Adrenal gland (tissue), 9 donors: ENCODE measurements at regions not wholly inside any gene's neighbourhood (a gene's known extent, or its start where the extent isn't known, plus 50 kb on each side); places are given as distances from the start of the nearest gene placed in this dataset.

ENCODE experiments used
- DNase-seq, 7 donors: peaks; one replicate each; pipeline ENCODE4 v3.0.0-alpha.2; 2019 to 2020
- H3K27ac ChIP-seq, 5 donors: fragments of 200-600 bp; sonication (generic) in 4 of 5; 1 replicate in 3 of 5; 2 replicates in 2 of 5; pipeline versions ENCODE4 v1.5.1 to v1.8.0; 2016 to 2020; ENCODE audit warnings: mild to moderate bottlenecking in 1 of 5
- H3K27me3 ChIP-seq: fragments of 200-600 bp; 2 replicates; pipeline ENCODE4 v1.8.0; 2021
- H3K36me3 ChIP-seq, 2 donors: fragments of 200-600 bp; replicated peaks in 1 of 2; 1 replicate in 1 of 2; 2 replicates in 1 of 2; pipeline versions ENCODE4 v1.5.1 to v1.8.0; 2018 to 2022
- H3K4me1 ChIP-seq, 2 donors: fragments of 200-600 bp; replicated peaks in 1 of 2; 1 replicate in 1 of 2; 2 replicates in 1 of 2; pipeline versions ENCODE4 v1.5.1 to v1.8.0; 2018 to 2021
- H3K4me3 ChIP-seq, 4 donors: fragments of 200-600 bp; sonication (generic) in 3 of 4; one replicate each; pipeline ENCODE4 v1.5.1; 2016 to 2018
- H3K9me3 ChIP-seq, 3 donors: fragments of 200-600 bp; sonication (generic) in 1 of 3; replicated peaks in 1 of 3; 1 replicate in 2 of 3; 2 replicates in 1 of 3; pipeline versions ENCODE4 v1.5.1 to v1.8.0; 2016 to 2021
- CTCF ChIP-seq, 6 experiments: fragments of 450-650 bp in 4 of 6; fragments of 200-600 bp in 2 of 6; sonication (generic) in 1 of 6; IDR thresholded peaks; 1 replicate in 5 of 6; 2 replicates in 1 of 6; pipeline versions ENCODE4 v1.5.1 to v1.8.0; 2016 to 2021; ENCODE audit warnings: antibody characterized with exemption in 6 of 6, mild to moderate bottlenecking in 2 of 6, moderate library complexity in 1 of 6
- POLR2A ChIP-seq, 2 donors: fragments of 450-650 bp; IDR thresholded peaks; one replicate each; pipeline ENCODE4 v1.6.1; 2017; ENCODE audit warnings: antibody characterized with exemption in 2 of 2, mild to moderate bottlenecking in 2 of 2, moderate library complexity in 1 of 2
- WGBS, 4 donors: extraction: QIAGEN DNeasy Blood & Tissue Kit in 2 of 4; methylation state at CpG; one replicate each; pipeline versions ENCODE4 v1.1.5 to v1.1.7; 2013 to 2017; 5-methylcytosine and 5-hydroxymethylcytosine counted together
- intact Hi-C, 2 donors: fragments of 100-400 bp; cut with DNase I; formaldehyde crosslinking; loops; one replicate each; pipeline versions ENCODE4 v1.14.1 to v1.15.0; 2022 to 2023
- donor health status: healthy with polysubstance abuse.
- donor health status: Bipolar disorder and iron deficiency.
- donor health status: DM: yes; HTN: yes; CAD: no.
- donor health status: DM: no; HTN: no; CAD: no.
- donor health status: DM: no; HTN: no; CAD: no.

GRCh38 chr6:91645811-91646210, 1058.9 kb upstream of the MAP3K7 start:
- no peaks in the 10 kb centered on the region for H3K4me1 ChIP-seq
- H3K9me3 ChIP-seq: peaks cover 0 to 9% (median 0%) of the 10 kb centered on the region in 3 donors
- H3K27ac ChIP-seq: no peak overlapping the region
- no peak for DNase-seq
- TF ChIP-seq CTCF (IDR thresholded peaks at IDR 0.05) (no peak), POLR2A (IDR thresholded peaks at IDR 0.05) (no peak)
- no peak overlapping the region for H3K4me3 ChIP-seq
- no peaks in the 10 kb centered on the region for H3K27me3 ChIP-seq
- intact Hi-C loops: no loop called here
- H3K36me3 ChIP-seq: no peaks in the 10 kb centered on the region
- 42 to 84% (median 67%) methylated on average over 2 of the region's 2 CpGs for WGBS, 4 donors

- no peak overlapping the region for H3K4me3 ChIP-seq
- WGBS, 4 donors: 65 to 77% (median 70%) methylated on average over 1 of the region's 1 CpG
- no peak for TF ChIP-seq CTCF (IDR thresholded peaks at IDR 0.05)
- no peak for TF ChIP-seq POLR2A (IDR thresholded peaks at IDR 0.05)
- no peaks in the 10 kb centered on the region for H3K27me3 ChIP-seq
- intact Hi-C loops: no loop called here
- H3K27ac ChIP-seq: no peak overlapping the region
- H3K9me3 ChIP-seq: peaks cover 0 to 9% (median 0%) of the 10 kb centered on the region in 3 donors
- H3K36me3 ChIP-seq: no peaks in the 10 kb centered on the region
- H3K4me1 ChIP-seq: no peaks in the 10 kb centered on the region
- no peak for DNase-seq
These were observed 1050.3 kb upstream of the MAP3K7 start for GRCh38 chr6:91637217-91637616.

- H3K9me3 ChIP-seq: no peaks in the 10 kb centered on the region
- H3K27ac ChIP-seq: no peak overlapping the region
- H3K27me3 ChIP-seq: no peaks in the 10 kb centered on the region
- WGBS, 4 donors: 30 to 47% (median 42%) methylated on average over 1 of the region's 1 CpG
- TF ChIP-seq POLR2A (IDR thresholded peaks at IDR 0.05) (no peak), CTCF (IDR thresholded peaks at IDR 0.05) (no peak)
- no peak overlapping the region for H3K4me3 ChIP-seq
- H3K4me1 ChIP-seq: no peaks in the 10 kb centered on the region
- DNase-seq: no peak
- no peaks in the 10 kb centered on the region for H3K36me3 ChIP-seq
- intact Hi-C loops: no loop called here
These were observed 1047.9 kb upstream of the MAP3K7 start for GRCh38 chr6:91634791-91635190.

- TF ChIP-seq POLR2A (IDR thresholded peaks at IDR 0.05): no peak
- no peak for TF ChIP-seq CTCF (IDR thresholded peaks at IDR 0.05)
- Histone ChIP-seq H3K4me3 (no peak overlapping the region), H3K27me3 (no peaks in the 10 kb centered on the region), H3K27ac (no peak overlapping the region), H3K4me1 (no peaks in the 10 kb centered on the region), H3K9me3 (no peaks in the 10 kb centered on the region), H3K36me3 (no peaks in the 10 kb centered on the region)
- intact Hi-C loops: no loop called here
- 75 to 82% (median 78%) methylated on average over 8 of the region's 8 CpGs for WGBS, 4 donors
- DNase-seq: no peak
These were observed 1046.7 kb upstream of the MAP3K7 start for GRCh38 chr6:91633374-91634111.
